H9 (cell line): ENCODE measurements at regions not wholly inside any gene's neighbourhood (a gene's known extent, or its start where the extent isn't known, plus 50 kb on each side); places are given as distances from the start of the nearest gene placed in this dataset.

Experiments used
- DNase-seq: peaks from one replicate; pipeline ENCODE4 v3.0.0-alpha.2; 2017
- H2AFZ ChIP-seq: one replicate; pipeline ENCODE4 v1.6.1; 2013; ENCODE audit warnings: mild to moderate bottlenecking, low read length, control low read depth, moderate library complexity
- H2AK5ac ChIP-seq: 2 replicates; pipeline ENCODE4 v1.6.1; 2013; ENCODE audit warnings: low read length, control low read depth, mixed read lengths; ENCODE audit not compliant: insufficient read length
- H2BK120ac ChIP-seq: one replicate; pipeline ENCODE4 v1.6.1; 2013; ENCODE audit warnings: low read depth, mild to moderate bottlenecking, low read length, control low read depth, inconsistent platforms; ENCODE audit not compliant: poor library complexity, severe bottlenecking
- H2BK12ac ChIP-seq: 2 replicates; pipeline ENCODE4 v1.6.1; 2013; ENCODE audit warnings: low read length, control low read depth, mixed read lengths, low read depth; ENCODE audit not compliant: insufficient read length
- H2BK15ac ChIP-seq: 2 replicates; pipeline ENCODE4 v1.6.1; 2013; ENCODE audit warnings: low read depth, low read length, control low read depth
- H2BK20ac ChIP-seq: one replicate; pipeline ENCODE4 v1.6.1; 2013; ENCODE audit warnings: low read depth, mild to moderate bottlenecking, low read length, control low read depth, inconsistent platforms; ENCODE audit not compliant: poor library complexity, severe bottlenecking
- H2BK5ac ChIP-seq: 2 replicates; pipeline ENCODE4 v1.6.1; 2013; ENCODE audit warnings: low read length, control low read depth, mixed read lengths; ENCODE audit not compliant: insufficient read length
- H3K14ac ChIP-seq: 2 replicates; pipeline ENCODE4 v1.6.1; 2013; ENCODE audit warnings: low read length, control low read depth; ENCODE audit not compliant: insufficient read depth
- H3K18ac ChIP-seq: 2 replicates; pipeline ENCODE4 v1.6.1; 2013; ENCODE audit warnings: low read depth, mild to moderate bottlenecking, mixed read lengths, low read length, control low read depth; ENCODE audit not compliant: insufficient read length
- H3K23ac ChIP-seq: 2 replicates; pipeline ENCODE4 v1.6.1; 2013; ENCODE audit warnings: low read length, control low read depth, mixed read lengths, low read depth; ENCODE audit not compliant: insufficient read length
- H3K23me2 ChIP-seq: 2 replicates; pipeline ENCODE4 v1.6.1; 2013; ENCODE audit warnings: low read depth, mild to moderate bottlenecking, mixed read lengths, low read length, control low read depth; ENCODE audit not compliant: insufficient read length, poor library complexity, severe bottlenecking
- H3K27ac ChIP-seq: 2 replicates; pipeline ENCODE4 v1.5.1; 2013; ENCODE audit warnings: low read length, control low read depth, mixed read lengths, low read depth; ENCODE audit not compliant: insufficient read length
- H3K27me3 ChIP-seq: 2 replicates; pipeline ENCODE4 v1.6.1; 2013; ENCODE audit warnings: low read length, control low read depth, inconsistent platforms; ENCODE audit not compliant: insufficient read depth
- H3K4ac ChIP-seq: 2 replicates; pipeline ENCODE4 v1.6.1; 2013; ENCODE audit warnings: low read depth, mild to moderate bottlenecking, control low read depth, inconsistent platforms, low read length, moderate library complexity
- H3K4me1 ChIP-seq: 2 replicates; pipeline ENCODE4 v1.6.1; 2013; ENCODE audit warnings: low read length, control low read depth, inconsistent platforms; ENCODE audit not compliant: insufficient read depth
- H3K4me2 ChIP-seq: 2 replicates; pipeline ENCODE4 v1.6.1; 2013; ENCODE audit warnings: low read length, control low read depth, mixed read lengths; ENCODE audit not compliant: insufficient read length, insufficient read depth
- H3K56ac ChIP-seq: 2 replicates; pipeline ENCODE4 v1.6.1; 2013; ENCODE audit warnings: low read depth, mild to moderate bottlenecking, mixed read lengths, low read length, control low read depth; ENCODE audit not compliant: insufficient read length
- H3K79me1 ChIP-seq: 2 replicates; pipeline ENCODE4 v1.6.1; 2013; ENCODE audit warnings: low read depth, mild to moderate bottlenecking, moderate library complexity, low read length, control low read depth, inconsistent platforms; ENCODE audit not compliant: insufficient read depth, poor library complexity, severe bottlenecking
- H3K79me2 ChIP-seq: 2 replicates; pipeline ENCODE4 v1.6.1; 2013; ENCODE audit warnings: low read length, control low read depth, inconsistent platforms; ENCODE audit not compliant: insufficient read depth
- H3K9ac ChIP-seq: 2 replicates; pipeline ENCODE4 v1.6.1; 2013; ENCODE audit warnings: low read length, control low read depth, mixed read lengths; ENCODE audit not compliant: insufficient read length; ENCODE audit errors: extremely low read depth
- H3K9me3 ChIP-seq: one replicate; pipeline ENCODE4 v1.6.1; 2013; ENCODE audit warnings: low read depth, low read length, inconsistent platforms; ENCODE audit not compliant: control insufficient read depth
- H3T11ph ChIP-seq: one replicate; pipeline ENCODE4 v1.6.1; 2013; ENCODE audit warnings: mild to moderate bottlenecking, low read length, control low read depth, inconsistent platforms
- H4K20me1 ChIP-seq: one replicate; pipeline ENCODE4 v1.6.1; 2013; ENCODE audit not compliant: control insufficient read depth, insufficient read length, insufficient read depth
- H4K5ac ChIP-seq: 2 replicates; pipeline ENCODE4 v1.6.1; 2013; ENCODE audit warnings: low read depth, mild to moderate bottlenecking, mixed read lengths, low read length, control low read depth; ENCODE audit not compliant: insufficient read length
- H4K8ac ChIP-seq: replicated peaks from 2 replicates; pipeline ENCODE4 v1.6.1; 2013; ENCODE audit warnings: low read length, control low read depth, mixed read lengths, low read depth; ENCODE audit not compliant: insufficient read length
- H4K91ac ChIP-seq: 2 replicates; pipeline ENCODE4 v1.6.1; 2013; ENCODE audit warnings: low read depth, mild to moderate bottlenecking, moderate library complexity, mixed read lengths, low read length, control low read depth; ENCODE audit not compliant: insufficient read length
- H3K27ac Mint-ChIP-seq, 3 experiments: 2 replicates in 2 of 3; 3 replicates in 1 of 3; pipeline ENCODE4 v1.8.0; 2020 to 2021; ENCODE audit warnings: mixed read lengths in 3 of 3, mild to moderate bottlenecking in 1 of 3, moderate library complexity in 1 of 3
- H3K27me3 Mint-ChIP-seq: 2 replicates; pipeline ENCODE4 v1.8.0; 2021; ENCODE audit warnings: low read depth, mild to moderate bottlenecking, moderate library complexity, mixed read lengths
- H3K36me3 Mint-ChIP-seq, 3 experiments: 2 replicates in 2 of 3; 3 replicates in 1 of 3; pipeline ENCODE4 v1.8.0; 2020 to 2021; ENCODE audit warnings: low read depth in 3 of 3, mixed read lengths in 3 of 3; ENCODE audit not compliant: insufficient read depth in 1 of 3
- H3K4me1 Mint-ChIP-seq, 2 experiments: 2 replicates each; pipeline ENCODE4 v1.8.0; 2020; ENCODE audit warnings: mixed read lengths in 2 of 2
- H3K4me3 Mint-ChIP-seq, 2 experiments: 2 replicates in 1 of 2; 3 replicates in 1 of 2; pipeline ENCODE4 v1.8.0; 2020 to 2021; ENCODE audit warnings: mild to moderate bottlenecking in 2 of 2, mixed read lengths in 2 of 2, moderate library complexity in 1 of 2
- H3K9me3 Mint-ChIP-seq, 2 experiments: 2 replicates in 1 of 2; 3 replicates in 1 of 2; pipeline ENCODE4 v1.8.0; 2020; ENCODE audit warnings: mild to moderate bottlenecking in 2 of 2, mixed read lengths in 2 of 2, moderate library complexity in 1 of 2
- TF ChIP-seq, protein P1 (sequence below): fragments of 200-600 bp; sonication (generic); conservative IDR thresholded peaks from 3 replicates; pipeline ENCODE4 v1.8.0; 2021; ENCODE audit warnings: antibody characterized with exemption, mild to moderate bottlenecking

DNA sequence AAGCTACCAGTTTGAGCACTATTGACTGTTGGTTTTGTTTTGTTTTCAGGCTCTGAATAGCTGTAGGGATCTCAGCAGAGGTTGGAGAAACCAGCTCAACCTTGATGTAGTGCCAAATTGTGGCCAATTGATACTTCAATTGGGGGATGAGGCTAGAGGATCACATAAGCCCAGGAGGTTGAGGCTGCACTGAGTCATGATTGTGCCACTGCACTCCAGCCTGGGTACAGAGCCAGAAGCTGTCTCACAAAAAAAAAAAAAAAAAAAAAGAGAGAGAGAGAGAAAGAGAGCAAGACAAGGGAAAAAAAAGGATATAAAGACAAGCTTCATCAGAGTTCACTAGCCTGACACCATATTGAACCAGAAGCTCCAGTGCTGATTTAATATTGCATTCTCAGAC, 702.1 kb downstream of the FRK start:
- H2AFZ ChIP-seq: peak overlapping the region; percentile 78
- H3K56ac ChIP-seq: no peak overlapping the region

More for the DNA sequence above, 702.1 kb downstream of the FRK start:
- peak overlapping the region; percentile 48 for H3K18ac ChIP-seq
- no peak overlapping the region for H3K14ac ChIP-seq
- no peak overlapping the region for H3T11ph ChIP-seq
- DNase-seq: no peak
- H2BK5ac ChIP-seq: no peak overlapping the region
- Mint-ChIP-seq H3K9me3 (no peaks in the 10 kb centered on the region), H3K4me3 (no peak overlapping the region), H3K36me3 (no peaks in the 10 kb centered on the region), H3K4me1 (peaks cover 3 to 5% of the 10 kb centered on the region in 2 experiments), H3K27ac (no peak overlapping the region), H3K27me3 (no peaks in the 10 kb centered on the region)
- no peaks in the 10 kb centered on the region for H3K4me1 ChIP-seq
- no peaks in the 10 kb centered on the region for H4K20me1 ChIP-seq
- H3K4ac ChIP-seq: no peak overlapping the region
- H3K27ac ChIP-seq: no peak overlapping the region
- H3K23ac ChIP-seq: no peak overlapping the region
- H3K79me1 ChIP-seq: no peaks in the 10 kb centered on the region
- H2BK15ac ChIP-seq: no peak overlapping the region
- H4K8ac ChIP-seq: no peak overlapping the region
- no peak overlapping the region for H2AK5ac ChIP-seq
- H2BK12ac ChIP-seq: no peak overlapping the region
- no peaks in the 10 kb centered on the region for H3K9me3 ChIP-seq
- H3K4me2 ChIP-seq: no peak overlapping the region
- H3K23me2 ChIP-seq: no peaks in the 10 kb centered on the region
- H3K79me2 ChIP-seq: no peaks in the 10 kb centered on the region
- no peak overlapping the region for H2BK20ac ChIP-seq
- H4K91ac ChIP-seq: no peak overlapping the region
- H4K5ac ChIP-seq: no peak overlapping the region
- no peak overlapping the region for H2BK120ac ChIP-seq
- TF ChIP-seq, protein P1, sequence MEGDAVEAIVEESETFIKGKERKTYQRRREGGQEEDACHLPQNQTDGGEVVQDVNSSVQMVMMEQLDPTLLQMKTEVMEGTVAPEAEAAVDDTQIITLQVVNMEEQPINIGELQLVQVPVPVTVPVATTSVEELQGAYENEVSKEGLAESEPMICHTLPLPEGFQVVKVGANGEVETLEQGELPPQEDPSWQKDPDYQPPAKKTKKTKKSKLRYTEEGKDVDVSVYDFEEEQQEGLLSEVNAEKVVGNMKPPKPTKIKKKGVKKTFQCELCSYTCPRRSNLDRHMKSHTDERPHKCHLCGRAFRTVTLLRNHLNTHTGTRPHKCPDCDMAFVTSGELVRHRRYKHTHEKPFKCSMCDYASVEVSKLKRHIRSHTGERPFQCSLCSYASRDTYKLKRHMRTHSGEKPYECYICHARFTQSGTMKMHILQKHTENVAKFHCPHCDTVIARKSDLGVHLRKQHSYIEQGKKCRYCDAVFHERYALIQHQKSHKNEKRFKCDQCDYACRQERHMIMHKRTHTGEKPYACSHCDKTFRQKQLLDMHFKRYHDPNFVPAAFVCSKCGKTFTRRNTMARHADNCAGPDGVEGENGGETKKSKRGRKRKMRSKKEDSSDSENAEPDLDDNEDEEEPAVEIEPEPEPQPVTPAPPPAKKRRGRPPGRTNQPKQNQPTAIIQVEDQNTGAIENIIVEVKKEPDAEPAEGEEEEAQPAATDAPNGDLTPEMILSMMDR: no peak
- H3K27me3 ChIP-seq: no peaks in the 10 kb centered on the region
- no peak overlapping the region for H3K9ac ChIP-seq
